GM12865 (cell line): ENCODE measurements at regions not wholly inside any gene's neighbourhood (a gene's known extent, or its start where the extent isn't known, plus 50 kb on each side); places are given as distances from the start of the nearest gene placed in this dataset.
"Not testable (repeated sequence)": the region's sequence is repeated elsewhere in the genome, so short reads cannot be mapped to it uniquely, and the experiment has no call there.

ENCODE experiments used
- DNase-seq: peaks from one replicate; pipeline ENCODE4 v3.0.0; 2010; ENCODE audit warnings: low read depth
- H3K4me3 ChIP-seq: 2 replicates; pipeline ENCODE4 v1.5.1; 2011; ENCODE audit warnings: mild to moderate bottlenecking, low read depth, low read length, control low read depth
- CTCF ChIP-seq: IDR thresholded peaks from 2 replicates; pipeline ENCODE4 v1.5.1; 2011; ENCODE audit warnings: low read length, control low read depth, low read depth, inconsistent platforms; ENCODE audit not compliant: insufficient read depth; ENCODE audit errors: missing control alignments

DNA sequence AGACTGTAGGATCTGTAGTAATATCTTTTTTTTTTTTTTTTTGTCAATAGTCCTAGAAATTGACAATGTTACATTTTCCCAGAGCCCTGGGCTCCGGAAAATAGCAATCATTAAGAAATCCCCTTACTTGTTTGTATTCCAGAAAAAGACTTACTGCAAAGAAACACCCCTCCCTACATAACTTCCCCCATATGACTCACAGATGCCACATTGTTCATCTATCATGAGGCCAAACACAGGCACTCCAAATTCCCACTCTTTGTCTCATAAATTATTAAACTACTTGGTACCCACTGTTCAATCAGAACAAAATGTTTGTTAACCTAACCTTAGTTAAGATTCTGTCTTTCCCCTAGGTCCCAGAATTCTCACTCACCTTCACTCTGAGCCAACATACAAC, 53.5 kb downstream of the TEX51 start:
- no peak overlapping the region for H3K4me3 ChIP-seq
- DNase-seq, result no peak
- no peak for TF ChIP-seq CTCF

DNA sequence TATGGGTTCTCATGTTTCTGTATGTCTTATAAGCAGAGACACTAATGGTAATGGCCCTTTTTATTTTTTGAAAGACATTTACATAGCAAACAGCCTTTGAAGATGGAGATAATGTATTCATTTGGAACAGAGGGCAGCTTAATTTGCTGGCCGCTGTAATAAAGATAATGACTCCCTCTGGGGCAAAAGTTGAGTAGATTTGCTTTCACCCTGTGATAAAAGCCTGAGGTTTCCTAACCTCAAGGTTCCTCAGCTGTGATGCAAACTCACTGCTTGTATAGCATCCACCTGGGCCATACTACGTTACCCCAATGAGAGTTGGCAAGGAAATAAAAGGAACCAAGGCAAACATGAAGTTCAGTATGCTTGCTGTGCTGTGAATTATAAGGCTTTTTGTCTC, 54.8 kb downstream of the TEX51 start:
- H3K4me3 ChIP-seq, result no peak overlapping the region
- TF ChIP-seq CTCF, result no peak
- DNase-seq, result no peak

DNA sequence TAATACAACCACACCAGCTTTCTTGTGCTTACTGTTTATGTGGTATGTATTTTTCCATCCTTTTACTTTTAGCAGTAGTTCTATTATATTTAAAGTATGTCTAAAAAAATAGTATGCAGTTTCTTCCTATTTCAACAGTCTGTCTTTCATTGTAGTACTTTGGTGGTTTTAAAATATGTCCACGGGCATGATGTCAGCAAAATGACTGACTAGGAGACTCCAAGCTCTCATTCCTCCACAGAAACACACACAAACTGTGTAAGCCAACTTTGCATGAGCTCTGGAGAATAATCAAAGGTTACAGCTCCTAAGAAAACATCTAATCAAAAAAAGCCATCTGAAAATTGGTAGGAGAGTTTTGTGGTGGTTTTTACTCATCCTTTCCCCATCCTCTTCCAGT, 56.1 kb downstream of the TEX51 start:
- H3K4me3 ChIP-seq, result no peak overlapping the region
- no peak for TF ChIP-seq CTCF
- no peak for DNase-seq

DNA sequence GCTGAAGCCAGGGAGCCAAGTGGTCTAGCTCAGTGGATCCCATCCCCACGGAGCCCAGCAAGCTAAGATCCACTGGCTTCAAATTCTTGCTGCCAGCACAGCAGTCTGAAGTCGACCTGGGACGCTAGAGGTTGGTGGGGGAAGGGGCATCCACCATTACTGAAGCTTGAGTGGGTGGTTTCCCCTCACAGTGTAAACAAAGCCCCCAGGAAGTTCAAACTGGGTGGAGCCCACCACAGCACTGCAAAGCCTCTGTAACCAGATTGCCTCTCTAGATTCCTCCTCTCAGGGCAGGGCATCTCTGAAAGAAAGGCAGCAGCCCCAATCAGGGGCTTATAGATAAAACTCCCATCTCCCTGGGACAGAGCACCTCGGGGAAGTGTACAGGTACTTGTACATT, 58.1 kb downstream of the TEX51 start:
- not testable (repeated sequence) for H3K4me3 ChIP-seq, DNase-seq

DNA sequence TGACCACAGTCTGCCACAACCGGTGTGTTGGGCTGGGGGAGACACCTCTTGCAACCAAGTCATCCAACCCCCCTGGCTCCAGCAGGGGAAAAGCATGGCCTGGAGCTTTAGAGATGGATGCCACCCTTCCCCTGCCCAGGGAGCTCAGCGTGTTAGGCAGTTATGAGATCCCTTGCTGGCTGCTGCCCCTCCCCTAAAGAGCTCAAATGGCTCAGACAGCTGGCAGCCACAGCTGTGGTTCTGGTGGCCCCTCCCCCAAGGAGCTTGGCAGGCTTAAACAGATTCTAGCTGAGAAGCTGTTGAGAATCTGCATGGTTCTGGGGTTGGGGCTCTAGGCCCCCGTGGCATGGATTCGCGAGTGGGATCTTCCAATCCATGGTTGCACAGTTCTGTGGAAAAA, 64.7 kb downstream of the TEX51 start:
- H3K4me3 ChIP-seq, result no peak overlapping the region
- no peak for TF ChIP-seq CTCF
- DNase-seq, result no peak

DNA sequence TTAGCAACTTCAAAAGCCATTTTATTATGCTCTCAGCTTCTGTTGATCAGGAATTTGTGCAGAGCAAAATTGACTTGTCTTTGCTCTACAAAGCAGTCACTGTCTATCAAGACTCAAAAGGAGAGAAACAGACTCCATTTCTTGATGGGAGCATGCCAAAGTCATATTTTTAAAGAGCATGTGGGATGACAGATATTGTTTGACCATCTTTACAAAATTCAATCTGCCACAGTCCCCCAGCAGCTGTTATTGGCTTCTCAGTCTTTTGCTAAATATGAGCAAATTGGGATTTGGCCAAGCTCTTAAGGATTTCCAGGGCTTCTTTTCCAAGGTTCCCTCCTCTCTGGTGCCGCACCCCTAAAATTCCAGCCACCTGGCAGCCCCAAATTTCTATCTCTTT, 67.9 kb downstream of the TEX51 start:
- TF ChIP-seq CTCF, result no peak
- no peak overlapping the region for H3K4me3 ChIP-seq
- DNase-seq, result no peak

DNA sequence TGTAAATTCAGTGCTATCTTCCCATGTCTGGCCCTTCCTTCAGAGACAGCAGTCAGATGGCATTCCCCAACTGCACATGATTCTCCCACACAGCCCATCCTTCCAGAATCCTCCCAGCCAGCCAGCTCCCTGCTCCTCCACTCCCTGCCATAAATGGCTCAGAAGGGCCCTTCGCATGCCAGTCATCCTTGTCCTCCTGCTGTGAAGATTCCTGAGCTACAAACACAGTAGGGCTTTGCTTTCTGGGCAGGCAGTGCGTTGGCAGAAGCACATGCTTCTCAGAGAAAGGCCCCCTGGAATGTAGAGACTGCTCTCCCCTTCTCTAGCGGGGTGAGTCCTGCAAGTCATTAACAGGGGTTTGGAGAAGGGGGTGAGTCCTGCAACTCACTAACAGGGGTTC, 71.9 kb downstream of the TEX51 start:
- H3K4me3 ChIP-seq, result no peak overlapping the region
- no peak for DNase-seq
- TF ChIP-seq CTCF, result no peak

DNA sequence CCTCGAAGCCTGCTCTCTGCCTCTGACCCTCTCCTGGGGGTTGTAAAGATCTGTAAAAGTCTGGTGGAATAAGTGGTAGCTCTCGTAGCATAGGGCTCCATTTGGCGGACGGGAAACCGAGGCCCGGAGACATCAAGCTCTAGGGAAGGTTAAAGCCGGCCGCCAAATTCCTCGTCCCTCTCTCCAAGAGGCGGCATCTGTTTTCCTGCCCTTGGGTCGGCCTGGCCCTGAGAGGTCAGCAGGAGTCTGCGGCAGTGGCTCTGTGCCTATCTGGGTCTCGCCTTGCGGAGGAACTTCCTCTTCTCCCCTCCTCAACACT, 72.4 kb downstream of the TEX51 start:
- no peak for DNase-seq
- H3K4me3 ChIP-seq, result no peak overlapping the region
- TF ChIP-seq CTCF, result no peak
